HG03159 (cell line): ENCODE measurements at regions not wholly inside any gene's neighbourhood (a gene's known extent, or its start where the extent isn't known, plus 50 kb on each side); places are given as distances from the start of the nearest gene placed in this dataset.
"Not testable (repeated sequence)": the region's sequence is repeated elsewhere in the genome, so short reads cannot be mapped to it uniquely, and the experiment has no call there.

Experiments
- ATAC-seq: cut with Tn5 transposase; IDR thresholded peaks from one replicate; pipeline ENCODE4 v1.9.1; 2021; ENCODE audit warnings: mild to moderate bottlenecking, moderate library complexity; ENCODE audit not compliant: unreplicated experiment

GRCh38 chr4:27119239-27119638 lies 258.6 kb downstream of the STIM2 start:
- ATAC-seq = no peak

GRCh38 chr4:27121830-27122229 lies 261.2 kb downstream of the STIM2 start:
- ATAC-seq = no peak

GRCh38 chr4:27123123-27123768 lies 262.6 kb downstream of the STIM2 start:
- ATAC-seq = no peak

GRCh38 chr4:27123769-27124124 lies 263.1 kb downstream of the STIM2 start:
- ATAC-seq = no peak

GRCh38 chr4:27126895-27127294 lies 266.3 kb downstream of the STIM2 start:
- ATAC-seq = not testable (repeated sequence)

GRCh38 chr4:27128443-27128842 lies 267.8 kb downstream of the STIM2 start:
- ATAC-seq = no peak

- no peak for ATAC-seq
These were observed 269.3 kb downstream of the STIM2 start for GRCh38 chr4:27129871-27130366.

GRCh38 chr4:27132497-27132896 lies 271.9 kb downstream of the STIM2 start:
- ATAC-seq = no peak

GRCh38 chr4:27140486-27140885 lies 279.8 kb downstream of the STIM2 start:
- no peak for ATAC-seq

GRCh38 chr4:27141530-27141929 lies 280.9 kb downstream of the STIM2 start:
- no peak for ATAC-seq

GRCh38 chr4:27142841-27143240 lies 282.2 kb downstream of the STIM2 start:
- no peak for ATAC-seq

GRCh38 chr4:27145597-27145996 lies 285.0 kb downstream of the STIM2 start:
- no peak for ATAC-seq

- ATAC-seq = no peak
These were observed 287.7 kb downstream of the STIM2 start for GRCh38 chr4:27148211-27148895.

GRCh38 chr4:27149541-27150212 lies 289.0 kb downstream of the STIM2 start:
- ATAC-seq = no peak

- ATAC-seq = no peak
These were observed 292.1 kb downstream of the STIM2 start for GRCh38 chr4:27152703-27153102.

- no peak for ATAC-seq
These were observed 294.1 kb downstream of the STIM2 start for GRCh38 chr4:27154706-27155105.

- no peak for ATAC-seq
These were observed 300.6 kb downstream of the STIM2 start for GRCh38 chr4:27161191-27161590.

- no peak for ATAC-seq
These were observed 308.1 kb downstream of the STIM2 start for GRCh38 chr4:27168783-27169182.

- no peak for ATAC-seq
These were observed 312.6 kb downstream of the STIM2 start for GRCh38 chr4:27173280-27173679.

- no peak for ATAC-seq
These were observed 315.8 kb downstream of the STIM2 start for GRCh38 chr4:27176400-27176799.

GRCh38 chr4:27176881-27177280 lies 316.2 kb downstream of the STIM2 start:
- no peak for ATAC-seq

- ATAC-seq = no peak
These were observed 317.4 kb downstream of the STIM2 start for GRCh38 chr4:27178061-27178460.
